Prostate gland (tissue), 2 donors: ENCODE measurements at regions not wholly inside any gene's neighbourhood (a gene's known extent, or its start where the extent isn't known, plus 50 kb on each side); places are given as distances from the start of the nearest gene placed in this dataset.

ENCODE experiments used
- DNase-seq: peaks from one replicate; pipeline ENCODE4 v3.0.0-alpha.2; 2019; ENCODE audit warnings: low spot score
- H3K27ac ChIP-seq, 2 donors: fragments of 200-600 bp; sonication (generic); 2 replicates each; pipeline ENCODE4 v1.5.1; 2017 to 2019
- H3K27me3 ChIP-seq: fragments of 200-600 bp; sonication (generic); replicated peaks from 2 replicates; pipeline ENCODE4 v1.5.1; 2019; ENCODE audit not compliant: insufficient read depth
- H3K36me3 ChIP-seq, 2 donors: fragments of 200-600 bp; sonication (generic); 1 replicate in 1 of 2; 2 replicates in 1 of 2; pipeline versions ENCODE4 v1.5.1 to v1.8.1; 2017 to 2019
- H3K4me1 ChIP-seq: fragments of 200-600 bp; sonication (generic); replicated peaks from 2 replicates; pipeline ENCODE4 v1.5.1; 2019
- H3K4me3 ChIP-seq, 2 donors: fragments of 200-600 bp; sonication (generic); 2 replicates each; pipeline ENCODE4 v1.5.1; 2017 to 2019
- H3K9me3 ChIP-seq: fragments of 200-600 bp; sonication (generic); 2 replicates; pipeline ENCODE4 v1.5.1; 2017
- POLR2A ChIP-seq: fragments of 450-650 bp; IDR thresholded peaks from one replicate; pipeline ENCODE4 v1.6.1; 2016; ENCODE audit warnings: antibody characterized with exemption, mild to moderate bottlenecking
- POLR2AphosphoS5 ChIP-seq: sonication (generic); formaldehyde crosslinking; IDR thresholded peaks from one replicate; pipeline ENCODE4 v1.6.1; 2017; ENCODE audit warnings: antibody characterized with exemption
- WGBS: methylation state at CpG from one replicate; pipeline ENCODE4 v1.1.5; 2018; 5-methylcytosine and 5-hydroxymethylcytosine counted together
- intact Hi-C: fragments of 100-400 bp; cut with DNase I; formaldehyde crosslinking; loops from one replicate; pipeline ENCODE4 v1.14.2; 2022
- TF ChIP-seq, protein P1 (sequence below), 4 experiments: fragments of 200-600 bp in 2 of 4; fragments of 450-650 bp in 2 of 4; sonication (generic) in 2 of 4; IDR thresholded peaks; 1 replicate in 3 of 4; 2 replicates in 1 of 4; pipeline ENCODE4 v1.5.1; 2016 to 2019; ENCODE audit warnings: antibody characterized with exemption in 4 of 4, mild to moderate bottlenecking in 2 of 4, moderate library complexity in 2 of 4

DNA sequence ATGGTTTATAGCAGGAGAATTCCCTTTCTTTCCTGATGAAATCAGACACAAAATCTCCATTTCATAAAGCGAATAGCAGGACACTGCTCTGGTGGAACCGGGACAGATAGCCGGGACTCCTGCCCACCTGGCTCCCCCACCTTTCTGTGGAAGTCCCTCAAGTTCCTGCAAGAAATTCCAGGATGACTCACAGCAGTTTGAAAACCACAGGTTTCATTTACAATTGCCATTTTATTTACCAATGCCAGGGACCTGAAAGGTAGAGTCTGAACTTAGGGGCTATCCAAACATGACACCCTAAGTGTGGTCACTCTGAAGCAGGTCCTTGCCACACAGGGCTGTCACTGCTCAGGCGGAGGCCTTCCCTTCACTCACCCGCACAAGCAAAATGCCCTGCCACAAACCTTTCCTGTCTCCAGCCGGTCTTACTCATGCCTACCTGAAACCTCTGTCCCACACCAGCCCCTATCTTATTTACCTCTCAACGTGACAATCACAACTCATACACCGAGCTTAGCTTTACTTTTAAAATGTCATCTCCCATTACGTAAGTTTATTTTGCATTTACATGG is 63.3 kb upstream of the TAF1L start:
- Histone ChIP-seq H3K4me3 (no peak overlapping the region), H3K27ac (no peak overlapping the region), H3K4me1 (no peaks in the 10 kb centered on the region), H3K9me3 (no peaks in the 10 kb centered on the region), H3K36me3 (no peaks in the 10 kb centered on the region), H3K27me3 (no peaks in the 10 kb centered on the region)
- TF ChIP-seq POLR2AphosphoS5 (no peak), POLR2A (no peak)
- TF ChIP-seq, protein P1, sequence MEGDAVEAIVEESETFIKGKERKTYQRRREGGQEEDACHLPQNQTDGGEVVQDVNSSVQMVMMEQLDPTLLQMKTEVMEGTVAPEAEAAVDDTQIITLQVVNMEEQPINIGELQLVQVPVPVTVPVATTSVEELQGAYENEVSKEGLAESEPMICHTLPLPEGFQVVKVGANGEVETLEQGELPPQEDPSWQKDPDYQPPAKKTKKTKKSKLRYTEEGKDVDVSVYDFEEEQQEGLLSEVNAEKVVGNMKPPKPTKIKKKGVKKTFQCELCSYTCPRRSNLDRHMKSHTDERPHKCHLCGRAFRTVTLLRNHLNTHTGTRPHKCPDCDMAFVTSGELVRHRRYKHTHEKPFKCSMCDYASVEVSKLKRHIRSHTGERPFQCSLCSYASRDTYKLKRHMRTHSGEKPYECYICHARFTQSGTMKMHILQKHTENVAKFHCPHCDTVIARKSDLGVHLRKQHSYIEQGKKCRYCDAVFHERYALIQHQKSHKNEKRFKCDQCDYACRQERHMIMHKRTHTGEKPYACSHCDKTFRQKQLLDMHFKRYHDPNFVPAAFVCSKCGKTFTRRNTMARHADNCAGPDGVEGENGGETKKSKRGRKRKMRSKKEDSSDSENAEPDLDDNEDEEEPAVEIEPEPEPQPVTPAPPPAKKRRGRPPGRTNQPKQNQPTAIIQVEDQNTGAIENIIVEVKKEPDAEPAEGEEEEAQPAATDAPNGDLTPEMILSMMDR (IDR thresholded peaks at IDR 0.05) = no peak
- WGBS = 75% methylated on average over 9 of the region's 9 CpGs
- DNase-seq = no peak
- intact Hi-C loops = no loop called here

DNA sequence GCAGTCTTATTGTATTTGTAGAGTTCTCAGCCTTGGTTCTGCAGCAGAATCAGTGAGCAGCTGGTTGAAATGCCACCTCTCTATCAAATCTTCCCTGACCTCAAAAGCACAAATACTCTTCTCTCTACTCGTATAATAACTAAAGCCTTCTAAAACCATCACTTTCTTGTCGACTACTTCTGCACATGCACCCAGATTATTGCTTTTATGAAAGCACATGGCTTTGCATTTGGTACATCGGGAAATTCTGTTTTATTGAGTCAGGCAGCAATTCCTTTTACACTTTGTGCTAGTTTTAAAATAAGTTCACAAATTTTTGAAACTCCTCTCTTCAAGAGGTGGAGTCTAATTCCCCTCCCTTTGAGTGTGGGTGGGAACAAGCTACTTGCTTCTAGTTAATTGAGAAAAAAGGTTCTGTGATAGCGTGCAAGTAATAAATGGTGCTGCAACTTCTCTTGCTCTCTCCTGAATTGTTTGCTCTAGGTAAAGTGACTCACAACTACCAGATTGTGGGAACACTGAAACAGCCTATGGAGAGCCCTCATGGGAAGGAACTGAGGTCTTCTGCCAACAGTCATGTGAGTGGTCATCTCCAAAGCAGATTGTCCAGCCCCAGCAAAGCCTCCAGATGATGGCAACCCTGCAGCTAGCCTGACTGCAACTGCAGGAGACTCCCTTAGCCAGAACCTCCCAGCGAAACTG is 66.0 kb upstream of the TAF1L start:
- Histone ChIP-seq H3K27me3 (no peaks in the 10 kb centered on the region), H3K36me3 (no peaks in the 10 kb centered on the region), H3K4me3 (no peak overlapping the region), H3K4me1 (no peaks in the 10 kb centered on the region), H3K9me3 (no peaks in the 10 kb centered on the region), H3K27ac (no peak overlapping the region)
- no peak for DNase-seq
- WGBS = 80% methylated on average over 5 of the region's 5 CpGs
- no peak for TF ChIP-seq POLR2A
- TF ChIP-seq POLR2AphosphoS5 = no peak
- TF ChIP-seq, protein P1 (IDR thresholded peaks at IDR 0.05) = no peak
- intact Hi-C loops = no loop called here

DNA sequence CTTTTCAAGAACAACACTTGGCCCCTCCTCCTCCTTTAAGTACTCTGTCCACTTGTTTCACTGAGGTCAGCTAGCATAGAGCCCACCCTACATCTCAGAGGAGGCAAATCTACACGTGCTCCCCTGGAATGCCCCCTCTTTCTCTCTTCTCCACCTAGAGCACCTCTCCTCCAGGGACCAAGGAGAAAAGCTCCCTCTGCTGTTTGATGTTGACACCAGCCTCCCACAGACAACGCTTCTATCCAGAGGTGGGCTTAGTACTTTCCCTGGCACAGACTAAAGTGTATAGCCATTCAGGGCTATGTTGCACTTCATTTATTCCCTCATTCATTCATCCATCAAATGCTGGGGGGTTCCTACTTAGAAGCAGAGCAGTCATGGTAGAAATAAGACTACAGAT is 68.2 kb upstream of the TAF1L start:
- Histone ChIP-seq H3K36me3 (no peaks in the 10 kb centered on the region), H3K9me3 (no peaks in the 10 kb centered on the region), H3K27ac (no peak overlapping the region), H3K4me1 (no peaks in the 10 kb centered on the region), H3K27me3 (no peaks in the 10 kb centered on the region), H3K4me3 (no peak overlapping the region)
- 41% methylated on average over 2 of the region's 2 CpGs for WGBS
- TF ChIP-seq, protein P1 (IDR thresholded peaks at IDR 0.05) = no peak
- TF ChIP-seq POLR2AphosphoS5 (no peak), POLR2A (no peak)
- intact Hi-C loops = no loop called here
- no peak for DNase-seq

DNA sequence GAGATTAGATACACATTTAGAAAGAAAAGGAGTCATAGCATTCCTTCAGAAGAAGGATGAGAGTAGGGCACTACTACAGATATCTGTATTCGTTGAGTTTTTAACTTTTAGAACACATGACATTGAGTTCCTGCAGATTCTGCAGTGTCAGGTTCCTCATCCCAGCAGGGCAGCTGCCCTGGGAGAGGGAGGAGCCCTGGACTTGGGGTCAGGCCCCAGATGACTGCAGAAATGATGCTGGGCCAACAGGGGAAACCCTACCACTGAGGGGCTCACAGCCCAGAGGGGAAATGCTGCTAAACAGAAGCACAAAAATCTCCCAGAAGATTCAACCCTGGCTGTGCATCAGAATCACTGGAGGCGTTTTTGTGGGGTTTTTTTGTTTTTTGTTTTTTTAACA is 68.9 kb upstream of the TAF1L start:
- WGBS = 63% methylated on average over 2 of the region's 2 CpGs
- DNase-seq = no peak
- intact Hi-C loops = no loop called here
- Histone ChIP-seq H3K27ac (no peak overlapping the region), H3K4me1 (no peaks in the 10 kb centered on the region), H3K36me3 (no peaks in the 10 kb centered on the region), H3K9me3 (no peaks in the 10 kb centered on the region), H3K4me3 (no peak overlapping the region), H3K27me3 (no peaks in the 10 kb centered on the region)
- TF ChIP-seq POLR2AphosphoS5 = no peak
- TF ChIP-seq POLR2A = no peak
- TF ChIP-seq, protein P1 (IDR thresholded peaks at IDR 0.05) = no peak

DNA sequence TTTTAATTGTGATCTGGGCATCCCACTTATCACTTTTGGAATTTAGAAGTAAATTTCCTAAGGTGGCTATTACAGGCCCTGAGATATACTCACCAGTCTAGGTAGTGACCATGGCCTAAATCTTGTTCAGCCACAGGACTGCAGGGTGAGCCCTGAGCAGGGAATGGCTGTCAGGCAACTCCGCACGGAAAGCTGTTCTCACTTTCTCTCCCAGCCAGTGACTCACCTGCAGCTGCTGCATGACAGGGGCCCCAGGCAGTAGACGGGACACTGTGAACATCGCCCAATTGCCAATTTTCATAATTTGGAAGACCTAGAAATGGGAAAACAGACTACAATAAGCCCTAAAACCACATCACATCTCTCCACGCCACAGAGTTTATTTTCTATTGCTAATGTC is 69.6 kb upstream of the TAF1L start:
- DNase-seq = no peak
- Histone ChIP-seq H3K4me1 (no peaks in the 10 kb centered on the region), H3K27ac (no peak overlapping the region), H3K36me3 (no peaks in the 10 kb centered on the region), H3K4me3 (no peak overlapping the region), H3K27me3 (no peaks in the 10 kb centered on the region), H3K9me3 (no peaks in the 10 kb centered on the region)
- WGBS = 51% methylated on average over 5 of the region's 5 CpGs
- TF ChIP-seq, protein P1 (IDR thresholded peaks at IDR 0.05) = no peak
- TF ChIP-seq POLR2AphosphoS5 (no peak), POLR2A (no peak)
- intact Hi-C loops = no loop called here
